LoVo (cell line): ENCODE measurements at regions not wholly inside any gene's neighbourhood (a gene's known extent, or its start where the extent isn't known, plus 50 kb on each side); places are given as distances from the start of the nearest gene placed in this dataset.

Experiments
- DNase-seq: peaks from one replicate; pipeline ENCODE4 v3.0.0-alpha.2; 2016; ENCODE audit warnings: low spot score

DNA sequence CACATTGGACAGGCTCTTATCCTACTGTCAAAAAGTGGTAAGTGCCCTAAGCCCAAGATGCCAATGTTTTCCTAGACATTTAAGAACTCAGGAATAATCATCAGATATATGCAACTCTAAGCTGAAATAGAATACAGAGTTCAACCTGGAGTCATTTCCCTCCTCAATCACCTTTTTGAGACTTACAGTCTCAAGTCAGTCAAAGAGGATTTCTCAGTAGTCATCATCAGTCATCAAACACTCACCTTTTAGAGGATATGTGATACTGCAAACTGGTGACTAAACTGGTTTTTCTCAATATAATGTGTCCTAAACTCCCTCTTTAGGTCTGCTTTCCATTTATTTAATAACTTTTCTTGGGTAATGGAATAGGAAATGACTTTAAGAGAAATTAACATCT lies 145.3 kb upstream of the ADAMTS5 start:
- DNase-seq: no peak

DNA sequence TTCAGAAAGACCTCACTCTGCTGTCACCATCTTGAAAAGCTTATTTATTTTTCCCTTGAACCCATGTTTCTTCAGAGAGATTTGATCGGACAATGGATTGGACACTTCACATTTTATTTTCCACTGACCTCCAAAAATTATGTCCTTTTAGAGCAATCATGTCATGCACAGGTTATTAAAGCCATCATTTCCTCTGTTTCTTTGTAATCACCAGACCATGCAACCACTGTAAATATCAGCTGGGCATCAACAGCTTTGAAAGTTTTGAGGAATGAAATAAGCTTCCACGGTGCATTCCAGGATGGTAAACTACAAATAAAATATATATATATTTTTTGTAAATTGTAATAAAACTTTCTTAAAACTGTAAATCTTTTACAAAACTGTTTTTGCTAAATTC lies 144.1 kb upstream of the ADAMTS5 start:
- DNase-seq: no peak

DNA sequence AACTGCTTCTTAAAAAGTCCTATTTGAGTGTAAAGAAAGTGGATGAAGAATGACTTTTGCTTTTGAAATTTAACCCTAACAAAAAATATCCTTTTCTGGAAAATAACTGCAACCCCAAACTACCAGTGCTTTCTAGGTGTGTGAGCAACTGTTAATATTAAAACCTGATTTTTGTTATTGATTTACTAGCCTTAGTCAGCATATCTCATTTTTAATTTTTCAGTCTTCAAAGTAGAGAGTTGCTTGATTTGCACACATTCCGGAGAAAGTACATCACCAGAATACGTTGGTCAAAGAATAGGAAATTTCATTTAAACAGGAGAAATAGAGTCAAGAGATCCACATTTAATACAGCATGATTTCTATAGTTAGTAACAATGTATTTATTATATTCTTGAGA lies 141.8 kb upstream of the ADAMTS5 start:
- no peak for DNase-seq

DNA sequence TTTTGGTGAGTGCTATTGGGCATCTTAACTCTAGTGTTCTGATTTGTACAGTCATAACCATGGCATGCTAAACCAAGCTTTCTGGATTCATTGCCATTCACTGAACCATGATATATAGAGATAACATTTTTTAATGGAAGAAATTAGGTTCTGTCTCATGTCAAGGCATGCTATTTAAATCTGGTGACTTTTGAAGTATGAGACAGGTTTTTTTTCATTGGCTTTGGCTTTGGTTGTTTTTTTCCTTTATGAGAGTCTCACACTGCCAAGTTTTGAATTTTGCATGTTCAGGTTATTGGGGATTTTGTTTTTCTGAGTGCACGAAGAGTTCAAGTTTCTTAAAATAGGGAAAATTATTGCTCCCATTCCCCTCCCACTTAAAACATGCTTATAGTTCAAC lies 141.3 kb upstream of the ADAMTS5 start:
- DNase-seq: no peak

DNA sequence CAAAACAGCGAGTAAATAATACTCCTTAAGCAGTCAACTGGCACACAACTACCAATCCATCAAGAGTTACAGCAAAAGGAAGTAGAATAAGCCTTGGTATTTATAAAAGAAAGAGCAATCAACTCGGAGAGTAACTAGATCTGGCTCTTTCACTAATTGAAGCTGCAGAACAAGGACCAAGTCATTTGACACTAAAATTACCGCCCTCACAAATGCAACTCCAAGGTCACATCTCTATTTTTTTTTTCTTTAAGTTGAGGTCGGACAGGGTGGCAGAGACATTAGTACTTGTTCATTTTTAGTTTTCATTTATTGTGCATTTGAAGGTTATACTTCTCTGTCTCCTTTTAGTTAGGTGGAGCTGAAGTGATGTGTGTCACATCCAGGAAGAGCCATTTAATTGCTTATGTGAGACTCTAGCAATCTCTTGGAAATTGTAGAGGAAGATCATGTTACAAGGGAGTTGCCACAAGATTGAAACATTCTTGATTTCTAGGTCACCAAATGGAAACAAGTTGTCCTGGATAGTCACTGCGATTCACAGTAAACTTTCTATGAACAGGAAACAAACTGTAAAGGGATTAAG lies 138.1 kb upstream of the ADAMTS5 start:
- no peak for DNase-seq

DNA sequence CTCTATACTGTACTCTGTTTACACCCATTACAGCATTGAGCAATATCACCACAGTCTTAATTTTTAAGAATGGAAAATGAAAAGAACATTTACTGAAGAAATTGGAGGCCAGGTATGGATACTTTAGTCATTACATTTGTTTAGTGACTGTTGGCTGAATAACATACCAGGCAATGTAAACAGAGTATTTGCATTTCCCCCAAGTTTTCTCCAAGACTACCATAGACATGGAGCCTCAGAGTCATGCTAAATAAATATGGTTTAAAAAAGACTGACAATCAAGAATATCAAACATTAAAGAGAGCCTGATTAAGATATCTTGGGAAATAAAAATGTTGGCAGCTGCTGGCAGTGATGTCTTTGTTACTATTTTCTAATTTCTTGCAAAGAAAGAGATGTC lies 136.9 kb upstream of the ADAMTS5 start:
- DNase-seq: no peak

DNA sequence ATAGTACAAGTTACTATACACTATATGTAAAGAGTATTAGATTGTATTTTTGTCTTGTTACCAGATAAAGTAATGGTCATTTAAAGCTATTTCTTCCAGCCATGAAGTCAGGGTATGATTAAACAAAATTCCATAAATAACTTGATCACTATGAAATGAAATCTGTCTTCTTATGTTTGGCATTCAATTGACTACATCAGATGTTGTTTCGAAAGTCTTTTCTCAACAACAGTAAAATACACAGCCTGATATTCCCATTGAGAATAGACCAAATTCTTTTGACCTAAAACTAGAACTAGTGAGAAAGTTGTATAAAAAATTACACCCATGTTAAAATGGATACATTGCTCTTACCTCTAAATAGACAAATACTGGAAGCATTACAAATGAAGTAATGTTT lies 134.6 kb upstream of the ADAMTS5 start:
- no peak for DNase-seq

DNA sequence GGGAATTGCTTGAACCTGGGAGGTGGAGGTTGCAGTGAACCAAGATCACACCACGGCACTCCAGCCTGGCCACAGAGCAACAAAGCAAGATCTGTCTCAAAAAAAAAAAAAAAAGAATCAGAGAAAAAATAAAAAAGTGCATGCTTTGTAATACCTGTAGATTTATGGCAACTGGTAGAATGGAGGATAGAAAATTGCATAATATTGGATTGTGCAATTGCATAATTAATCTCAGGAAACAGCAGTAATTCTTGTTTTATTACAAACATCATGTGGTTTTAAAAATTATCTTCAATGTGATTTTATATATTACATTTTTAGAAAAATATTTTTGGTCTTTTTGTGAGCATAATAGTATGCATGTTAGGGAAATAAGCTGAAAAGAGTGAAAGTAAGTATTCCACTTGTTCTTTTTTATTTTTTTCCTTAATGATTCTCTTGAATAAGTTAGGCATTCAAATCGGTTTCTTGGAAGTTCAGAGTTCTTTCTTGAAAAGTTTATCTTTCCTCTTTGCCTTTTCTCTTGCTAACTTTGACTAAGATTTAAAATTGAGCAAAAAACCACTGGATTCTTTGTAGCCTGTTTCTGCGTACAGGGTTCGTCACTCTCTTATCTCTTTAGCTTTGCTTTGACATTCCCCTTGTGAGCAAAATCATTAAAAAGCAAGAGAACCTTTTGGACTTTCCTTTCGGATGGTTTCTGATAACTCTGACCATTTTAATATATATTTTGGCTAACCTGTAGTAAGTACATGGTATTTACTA lies 127.5 kb upstream of the ADAMTS5 start:
- DNase-seq: no peak

DNA sequence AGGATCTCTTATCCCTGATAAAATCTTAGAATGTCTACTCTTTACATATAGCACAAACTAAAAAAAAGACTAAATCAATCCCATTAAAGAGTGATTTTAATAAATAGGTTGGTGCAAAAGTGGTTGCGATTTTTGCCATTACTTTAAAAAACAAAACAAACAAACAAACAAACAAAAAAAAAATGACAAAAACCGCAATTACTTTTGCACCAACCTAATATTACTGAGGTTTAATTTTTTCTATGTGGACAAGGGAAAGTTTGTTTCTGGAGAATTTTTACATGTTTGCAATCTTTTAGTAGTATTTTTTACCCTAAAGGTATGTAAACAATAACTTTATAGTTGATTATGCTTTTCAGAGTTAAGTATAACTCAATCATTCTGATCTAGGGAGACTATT lies 119.7 kb upstream of the ADAMTS5 start:
- DNase-seq: no peak

DNA sequence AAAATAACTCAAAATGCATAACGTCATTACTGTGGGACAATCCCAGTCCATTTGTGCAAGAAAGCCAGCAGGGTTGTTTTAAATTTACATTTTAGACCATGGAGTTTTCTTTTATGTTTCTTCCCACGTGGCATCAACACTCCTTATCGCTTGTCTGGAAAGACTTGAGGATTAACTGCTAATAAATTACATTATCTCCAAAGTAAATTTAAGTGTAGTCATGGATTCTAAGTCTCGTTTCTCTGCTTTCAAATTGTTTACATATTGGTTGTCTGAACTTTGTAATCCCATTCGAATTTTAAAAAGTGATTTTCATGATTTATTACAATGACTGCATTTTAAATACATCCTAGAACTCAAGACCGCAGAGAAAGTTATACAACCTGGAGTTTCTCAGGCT lies 119.3 kb upstream of the ADAMTS5 start:
- no peak for DNase-seq

DNA sequence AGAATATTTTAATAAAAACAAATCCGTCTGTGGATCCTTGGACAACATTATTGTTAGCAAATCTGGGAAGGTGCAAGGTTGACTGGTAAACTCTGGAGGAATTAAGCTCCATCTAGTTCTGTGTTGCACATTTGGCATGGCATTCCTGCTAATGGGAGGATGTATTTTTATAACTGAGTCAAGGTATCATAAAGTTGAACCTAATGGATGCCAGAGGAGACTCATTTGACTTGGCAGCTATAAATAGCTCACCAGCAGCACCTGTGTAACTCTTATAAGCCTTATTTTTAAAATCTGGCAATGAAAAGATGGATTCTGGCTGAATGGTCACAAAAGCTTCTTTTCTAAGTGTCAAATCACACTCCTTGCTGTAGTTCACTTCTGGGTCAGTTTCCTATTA lies 118.5 kb upstream of the ADAMTS5 start:
- no peak for DNase-seq

DNA sequence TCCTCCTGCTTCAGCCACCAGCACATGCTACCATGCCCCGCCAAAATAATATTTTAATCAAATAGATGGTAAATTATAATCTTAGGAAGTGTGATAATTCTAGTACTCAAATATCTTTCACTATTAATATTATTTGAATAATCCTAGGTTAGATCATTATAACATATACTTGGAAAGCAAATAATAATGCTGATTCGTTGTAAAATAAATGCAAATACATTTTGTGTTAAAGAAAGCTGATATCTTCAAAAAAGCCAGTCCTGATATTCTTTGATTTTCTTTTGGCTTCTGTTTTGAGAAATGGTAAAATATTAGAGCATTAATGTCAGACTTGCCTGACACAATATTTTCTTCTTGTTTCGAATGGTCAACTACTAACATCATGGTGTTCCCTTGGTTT lies 116.3 kb upstream of the ADAMTS5 start:
- DNase-seq: no peak

DNA sequence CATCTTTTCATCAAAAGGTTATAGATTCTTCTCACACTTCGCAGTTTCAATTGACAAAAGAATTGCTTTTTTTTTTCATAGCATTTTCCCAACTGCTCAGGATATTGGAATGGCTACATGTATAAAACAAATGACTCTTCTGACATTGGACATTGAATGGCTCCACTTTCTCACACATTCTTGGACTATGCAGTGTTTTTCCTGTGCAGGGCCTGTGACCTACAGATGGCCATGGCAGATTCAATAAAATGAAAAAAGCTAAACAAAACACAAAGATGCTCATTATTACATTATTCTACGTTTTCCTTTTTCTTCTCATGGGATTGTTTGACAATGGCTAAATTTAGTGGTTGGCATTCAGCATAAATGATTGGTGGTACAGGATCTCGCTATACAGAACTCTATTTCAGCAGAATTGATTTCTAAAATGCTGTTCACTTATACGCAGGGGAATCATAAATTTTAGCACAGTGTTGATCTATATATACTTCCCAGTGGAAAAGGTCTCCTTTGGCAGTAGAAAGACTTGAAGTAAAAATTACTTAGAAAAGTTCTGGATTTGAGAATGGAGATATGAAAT lies 115.6 kb upstream of the ADAMTS5 start:
- no peak for DNase-seq

DNA sequence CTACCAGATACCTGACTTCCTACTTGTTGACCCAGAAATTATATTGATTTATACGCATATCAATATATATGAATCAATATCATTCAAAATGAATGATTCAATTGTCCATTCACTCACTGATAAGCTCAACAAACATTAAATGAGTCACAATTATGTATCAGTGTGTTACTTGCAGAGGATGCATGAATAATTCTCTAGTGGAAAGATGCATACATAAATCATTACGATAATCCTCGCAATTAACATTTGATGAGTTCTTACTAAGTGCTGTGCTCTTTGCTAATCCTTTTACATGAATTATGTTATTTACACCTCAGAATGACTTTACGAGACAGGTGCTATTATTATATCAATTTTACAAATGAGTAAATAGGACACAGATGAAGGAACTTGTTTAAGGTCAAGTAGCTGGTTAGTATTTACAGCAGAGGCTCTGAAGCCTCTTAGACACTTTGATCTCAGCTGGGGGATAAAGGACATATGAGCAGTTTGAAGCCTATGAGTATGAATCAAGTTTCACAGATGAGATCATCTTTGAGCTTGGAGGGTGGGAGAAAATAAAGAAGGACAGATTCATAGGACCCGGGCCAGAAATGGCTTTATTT lies 112.8 kb upstream of the ADAMTS5 start:
- DNase-seq: no peak

DNA sequence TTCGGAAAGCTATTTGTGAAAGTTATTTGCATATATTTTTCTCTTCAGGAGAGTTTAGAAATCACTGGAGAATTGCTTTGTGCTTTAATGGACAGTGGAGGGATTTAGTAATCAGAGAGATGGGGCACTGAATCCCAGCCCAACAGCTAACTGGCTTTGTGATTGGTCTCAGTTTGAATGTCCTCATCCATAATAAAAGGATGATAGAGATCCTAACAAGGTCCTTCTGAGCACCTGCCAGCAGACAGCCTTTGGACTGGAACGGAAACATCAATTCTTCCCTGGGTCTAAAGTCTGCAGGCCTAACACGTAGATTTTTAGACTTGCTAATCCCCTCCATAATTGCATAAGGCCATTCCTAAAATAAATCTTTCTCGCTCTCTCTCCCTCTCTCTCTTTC lies 112.0 kb upstream of the ADAMTS5 start:
- DNase-seq: no peak

DNA sequence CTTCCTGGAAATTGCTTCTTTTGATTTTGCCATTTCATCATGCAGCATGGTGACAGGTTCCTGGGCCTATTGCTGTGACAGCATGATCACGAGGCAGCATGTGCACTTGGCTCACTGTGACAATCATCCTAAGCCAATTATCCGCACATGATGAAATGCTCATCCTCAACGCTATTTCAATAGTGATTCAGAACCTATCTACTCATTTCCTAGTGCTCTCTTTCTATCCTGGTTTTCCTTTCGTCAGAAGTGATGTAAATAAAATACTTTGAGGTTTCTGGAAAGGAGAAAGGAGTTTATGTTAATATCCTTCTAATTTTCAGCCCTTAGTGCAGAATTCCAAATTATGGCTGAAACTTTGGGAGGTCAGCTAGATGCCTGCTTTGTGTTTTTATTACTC lies 110.6 kb upstream of the ADAMTS5 start:
- no peak for DNase-seq

DNA sequence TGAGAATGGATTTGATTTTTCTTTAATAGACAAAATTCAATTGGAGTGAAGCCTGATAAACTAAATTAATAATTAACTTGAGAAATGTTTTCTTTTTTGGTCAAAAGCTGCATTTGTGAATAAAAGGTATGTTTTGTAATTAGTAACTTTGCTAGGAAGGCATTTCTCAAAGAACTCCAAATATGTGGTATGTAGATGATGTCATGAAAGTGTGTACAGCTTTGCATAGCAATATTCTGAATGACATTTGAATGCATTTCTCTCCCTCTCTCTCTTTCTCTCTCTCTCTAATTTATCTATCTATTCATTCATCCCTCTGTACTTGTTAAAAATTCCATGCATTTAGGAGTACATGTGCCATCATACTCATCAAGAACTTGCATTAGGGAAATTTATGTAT lies 109.1 kb upstream of the ADAMTS5 start:
- no peak for DNase-seq

DNA sequence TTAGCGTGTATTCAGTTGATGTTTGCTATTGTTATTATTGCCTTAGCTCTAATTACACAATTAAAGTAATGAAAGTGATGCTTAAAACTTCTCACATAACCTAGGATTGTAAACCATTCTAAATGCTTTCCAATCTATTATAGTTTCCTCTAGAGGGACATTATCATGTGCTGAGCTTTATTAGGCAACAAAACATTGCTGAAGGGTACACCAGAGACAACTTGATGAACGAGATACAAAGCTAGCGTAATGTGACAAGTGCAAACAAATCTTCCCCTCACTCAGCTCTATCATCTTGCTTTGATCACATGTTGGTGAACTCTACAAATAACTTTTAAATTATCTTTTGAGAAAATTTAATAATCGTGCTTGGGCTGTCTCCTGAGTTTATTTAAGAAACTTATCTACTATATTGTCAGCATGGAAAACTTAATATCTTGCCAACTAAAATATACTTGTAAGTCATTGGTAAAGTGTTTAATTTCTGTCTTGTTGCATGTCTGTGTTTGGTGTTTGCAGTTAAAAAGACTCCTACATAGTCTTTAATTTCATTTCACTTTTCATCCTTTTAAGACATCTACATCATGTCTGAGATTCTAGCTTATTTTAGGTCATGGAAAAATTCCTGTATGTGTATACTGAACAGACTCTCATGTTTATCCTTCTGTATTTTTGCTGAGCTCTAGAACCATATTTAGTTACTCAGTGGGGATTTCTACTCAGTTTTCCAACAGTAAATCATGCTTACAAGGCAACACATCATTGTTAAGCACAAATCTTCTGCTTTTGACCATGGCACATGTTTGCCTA lies 104.2 kb upstream of the ADAMTS5 start:
- DNase-seq: no peak

DNA sequence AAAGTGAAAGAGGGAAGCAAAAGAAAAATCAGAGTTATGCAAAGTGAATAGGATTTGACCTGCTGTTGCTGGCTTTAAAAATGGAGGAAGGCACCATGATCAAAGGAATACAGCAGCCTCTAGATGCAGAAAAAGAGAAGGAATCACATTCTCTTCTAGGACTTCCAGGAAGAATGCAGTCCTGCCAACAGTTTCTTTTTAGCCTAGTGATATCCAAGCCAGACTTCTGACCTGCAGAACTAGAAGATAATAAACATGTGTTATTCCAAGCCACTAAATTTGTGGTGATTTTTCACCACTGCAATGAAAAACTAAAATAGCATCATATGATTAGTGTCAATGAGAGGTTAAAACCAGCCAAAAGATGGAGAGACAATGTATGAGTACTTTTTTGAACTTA lies 101.9 kb upstream of the ADAMTS5 start:
- no peak for DNase-seq

DNA sequence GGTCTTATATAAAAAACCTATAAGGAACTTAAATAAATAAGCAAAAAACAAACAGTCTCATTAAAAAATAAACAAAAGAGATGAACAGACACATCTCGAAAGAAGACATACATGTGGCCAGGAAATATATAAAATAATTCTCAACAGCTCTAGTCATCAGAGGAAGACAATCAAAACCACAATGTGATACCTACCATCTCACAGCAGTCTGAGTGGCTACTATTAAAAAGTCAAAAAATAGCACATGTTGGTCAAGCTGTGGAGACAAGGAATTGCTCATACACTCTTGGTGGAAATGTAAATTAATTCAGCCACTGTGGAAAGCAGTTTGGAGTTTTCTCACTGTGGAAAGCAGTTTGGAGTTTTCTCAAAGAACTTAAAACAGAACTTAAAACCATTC lies 100.3 kb upstream of the ADAMTS5 start:
- no peak for DNase-seq

DNA sequence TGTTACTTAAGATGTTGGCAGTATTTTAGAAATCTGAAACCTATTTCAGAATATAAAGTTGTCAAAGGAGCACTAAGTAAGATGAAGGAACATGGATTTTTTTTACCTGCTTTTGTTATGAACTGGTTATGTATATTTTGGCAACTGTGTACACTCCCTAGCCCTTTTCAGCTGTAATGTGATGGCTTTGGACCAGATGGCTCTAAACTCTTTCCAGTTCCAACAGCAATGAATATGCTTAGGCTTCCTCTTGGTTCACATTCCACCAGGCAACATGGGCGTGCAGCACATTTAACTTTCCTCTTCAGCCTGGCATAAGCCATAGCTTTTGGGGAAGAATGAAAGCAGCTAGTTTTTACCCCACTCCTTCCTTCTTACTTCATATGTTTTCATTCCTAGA lies 95.6 kb upstream of the ADAMTS5 start:
- DNase-seq: no peak

DNA sequence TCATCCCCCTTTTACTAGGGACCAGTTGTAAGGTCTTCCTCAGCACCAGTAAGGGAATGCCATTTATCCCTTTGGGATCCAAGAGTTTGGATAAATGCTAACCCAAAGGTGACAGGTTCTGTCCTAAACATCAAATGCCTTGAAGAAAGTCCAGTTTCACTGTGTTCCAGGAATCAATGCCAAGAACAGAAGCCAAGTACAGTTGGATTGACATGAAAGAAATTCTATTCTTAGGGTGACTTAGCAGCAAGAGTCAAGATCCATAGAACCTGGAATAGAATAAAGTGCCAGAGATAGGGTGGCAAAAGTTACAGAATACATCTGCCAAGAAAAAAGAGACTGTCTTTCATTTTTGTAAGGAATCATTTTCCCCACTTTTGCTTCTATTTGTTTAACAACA lies 94.9 kb upstream of the ADAMTS5 start:
- DNase-seq: no peak

DNA sequence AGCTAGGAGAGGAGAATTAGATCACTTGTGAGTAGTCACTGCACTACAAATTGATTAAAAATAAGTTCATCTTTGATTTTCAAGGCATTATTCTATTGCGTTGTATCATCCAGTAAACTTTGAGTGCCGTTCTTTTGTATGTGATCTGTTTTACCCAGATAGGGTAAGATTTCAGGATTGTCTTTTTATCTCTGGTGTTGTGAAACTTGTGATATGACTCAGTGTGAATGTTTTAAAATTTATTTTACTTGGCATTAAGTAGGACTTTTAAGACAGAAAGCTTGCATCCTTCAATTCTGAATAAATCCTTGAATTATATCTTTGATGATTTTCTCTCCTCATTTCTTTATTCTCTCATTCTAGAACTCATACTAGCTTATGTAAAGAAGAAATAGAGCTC lies 93.3 kb upstream of the ADAMTS5 start:
- no peak for DNase-seq
